Pons (tissue), 1 donor: ENCODE measurements at regions not wholly inside any gene's neighbourhood (a gene's known extent, or its start where the extent isn't known, plus 50 kb on each side); places are given as distances from the start of the nearest gene placed in this dataset.
A peak's percentile ranks its signal among the peaks of the same experiment; 100 is the strongest.
"Not testable (repeated sequence)": the region's sequence is repeated elsewhere in the genome, so short reads cannot be mapped to it uniquely, and the experiment has no call there.

Source experiments
- DNase-seq: peaks from one replicate; pipeline ENCODE4 v3.0.0-alpha.2; 2016; ENCODE audit warnings: low spot score

- DNase-seq: no peak
Observed at GRCh38 chr5:174522480-174523260, 201.7 kb upstream of the MSX2 start.

- no peak for DNase-seq
Observed at GRCh38 chr5:174523311-174524071, 200.9 kb upstream of the MSX2 start.

DNA sequence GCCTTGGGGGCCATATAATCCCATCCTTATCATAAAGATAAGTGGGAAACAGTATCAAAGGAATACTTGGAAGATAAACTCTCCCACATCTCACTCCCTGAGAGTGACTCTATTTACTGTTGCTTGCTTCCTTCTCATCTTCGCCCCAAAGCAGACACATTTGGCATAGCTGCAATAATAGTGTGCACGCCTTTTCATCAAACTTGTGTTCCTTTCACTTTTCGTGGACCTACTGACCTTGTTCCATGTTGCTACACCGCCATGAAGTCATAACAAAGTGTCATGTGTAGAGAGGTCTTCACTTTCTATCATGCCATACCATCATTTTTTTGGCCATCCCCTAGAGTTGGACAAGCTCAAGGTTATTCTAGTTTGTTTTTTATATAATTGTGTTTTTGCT, 200.0 kb upstream of the MSX2 start:
- no peak for DNase-seq

- DNase-seq: no peak
Observed at GRCh38 chr5:174526177-174526576, 198.2 kb upstream of the MSX2 start.

GRCh38 chr5:174527916-174528540, 196.4 kb upstream of the MSX2 start:
- no peak for DNase-seq

- DNase-seq: no peak
Observed at GRCh38 chr5:174528821-174529544, 195.4 kb upstream of the MSX2 start.

GRCh38 chr5:174529925-174530681, 194.3 kb upstream of the MSX2 start:
- no peak for DNase-seq

- DNase-seq: no peak
Observed at GRCh38 chr5:174531782-174532191, 192.6 kb upstream of the MSX2 start.

DNA sequence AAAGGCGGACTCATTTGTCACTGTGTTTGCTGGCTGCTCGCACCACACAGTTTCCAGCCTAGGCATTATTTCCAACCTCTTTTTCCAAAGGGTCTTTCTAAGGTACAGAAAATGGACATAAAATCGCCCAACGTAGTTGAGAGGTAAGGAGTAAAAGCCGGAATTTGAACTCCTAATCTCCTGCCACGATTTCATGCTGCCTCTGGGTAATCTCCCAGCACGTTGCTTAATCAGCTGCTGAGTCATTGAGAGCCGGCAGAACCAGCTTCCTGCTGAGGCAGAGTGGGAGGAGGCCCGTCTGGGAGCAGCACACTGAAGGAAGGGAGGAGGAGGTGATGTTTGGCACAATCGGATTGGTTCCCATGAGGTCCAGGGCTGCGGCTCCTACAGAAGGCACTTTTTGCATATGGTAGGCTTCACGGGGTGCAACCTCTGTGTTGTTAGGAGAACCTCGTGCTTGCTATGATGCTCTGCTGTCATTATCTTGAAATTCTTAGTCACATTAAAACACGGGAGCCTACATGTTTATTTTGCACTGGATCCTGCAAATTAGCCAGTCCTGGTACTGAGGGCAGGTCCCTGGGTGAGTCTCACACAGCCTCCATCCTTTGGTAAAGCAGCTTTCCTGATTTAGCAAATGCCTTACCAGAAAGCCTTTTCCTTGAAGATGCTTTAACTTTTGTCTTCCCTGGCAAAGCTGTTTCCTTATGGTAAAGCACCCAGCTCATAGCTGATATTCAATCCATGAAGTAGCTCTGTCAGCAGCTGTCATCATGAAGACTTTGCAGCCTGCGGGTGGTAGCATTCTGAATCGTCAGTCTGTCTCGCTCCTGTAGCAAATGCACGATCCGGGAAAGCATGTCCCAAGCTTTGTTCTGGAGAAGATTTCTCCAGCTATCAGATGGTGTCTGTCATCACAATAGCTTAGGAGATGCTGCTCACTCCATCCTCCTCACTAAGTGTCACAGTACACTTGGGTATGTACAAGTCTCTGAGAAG, 191.6 kb upstream of the MSX2 start:
- peak; percentile 25 for DNase-seq

DNA sequence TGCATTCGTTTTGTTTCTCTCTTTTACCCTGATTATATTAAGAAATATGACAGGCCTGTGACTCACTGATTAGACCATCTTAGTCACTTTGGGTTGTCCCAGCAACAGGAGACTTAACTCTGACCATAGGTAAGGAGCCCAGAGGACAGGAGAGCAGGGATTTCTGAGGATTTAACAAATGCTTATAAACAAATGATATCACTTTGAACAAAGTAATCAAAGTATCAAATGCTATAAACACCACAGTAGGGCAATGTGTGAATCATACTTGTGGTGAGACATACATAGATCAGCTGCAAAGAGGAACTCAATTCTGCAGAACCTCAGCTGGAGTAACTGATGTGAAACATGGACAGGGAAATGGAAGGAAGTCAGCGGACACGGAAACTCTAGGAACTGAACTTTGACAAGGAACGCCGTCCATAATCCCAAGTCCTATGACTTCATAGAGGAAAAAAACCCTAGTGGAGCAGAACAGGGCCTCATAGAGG, 190.6 kb upstream of the MSX2 start:
- DNase-seq: no peak

DNA sequence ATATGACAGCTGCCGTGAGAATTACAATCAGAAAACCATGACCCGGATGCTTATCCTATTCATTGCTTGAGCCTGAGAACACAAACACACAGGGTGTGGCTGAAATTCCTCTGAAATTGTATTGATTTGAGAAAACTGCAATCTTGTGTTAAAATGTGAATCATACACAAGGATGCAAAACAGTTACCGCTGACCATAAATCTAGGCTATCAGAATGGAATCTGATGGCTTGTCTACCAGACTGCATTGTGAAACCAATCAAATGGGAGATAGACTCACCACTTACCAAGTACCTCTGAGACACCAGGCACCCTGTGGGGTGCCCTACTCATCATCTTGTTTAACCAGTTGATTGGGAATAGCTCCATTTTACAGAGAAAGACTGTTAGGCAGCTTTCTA, 188.7 kb upstream of the MSX2 start:
- DNase-seq: no peak

- DNase-seq: not testable (repeated sequence)
Observed at GRCh38 chr5:174539823-174540222, 184.6 kb upstream of the MSX2 start.

GRCh38 chr5:174542037-174542436, 182.3 kb upstream of the MSX2 start:
- no peak for DNase-seq

- DNase-seq: no peak
Observed at GRCh38 chr5:174542471-174542870, 181.9 kb upstream of the MSX2 start.

DNA sequence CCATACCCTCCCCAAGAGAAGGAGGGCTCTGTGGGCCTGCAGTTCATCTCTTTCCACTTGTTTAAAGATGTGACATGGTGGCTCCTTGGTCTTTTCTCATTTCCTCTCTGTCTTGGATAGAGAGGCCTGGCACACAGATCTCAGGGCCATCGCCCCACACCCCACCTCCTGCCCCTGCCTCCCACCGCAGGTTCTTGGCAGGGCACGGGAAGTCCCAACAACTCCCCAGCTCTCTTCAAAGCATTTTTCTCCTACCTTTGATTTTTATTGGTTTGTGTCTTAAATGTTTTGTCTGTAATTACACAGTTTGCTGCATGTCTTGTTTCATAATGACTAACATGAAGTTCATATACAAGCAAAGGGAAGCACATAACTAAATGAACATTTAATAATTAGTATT, 178.5 kb upstream of the MSX2 start:
- no peak for DNase-seq

GRCh38 chr5:174547814-174548213, 176.6 kb upstream of the MSX2 start:
- DNase-seq: peak; percentile 8

DNA sequence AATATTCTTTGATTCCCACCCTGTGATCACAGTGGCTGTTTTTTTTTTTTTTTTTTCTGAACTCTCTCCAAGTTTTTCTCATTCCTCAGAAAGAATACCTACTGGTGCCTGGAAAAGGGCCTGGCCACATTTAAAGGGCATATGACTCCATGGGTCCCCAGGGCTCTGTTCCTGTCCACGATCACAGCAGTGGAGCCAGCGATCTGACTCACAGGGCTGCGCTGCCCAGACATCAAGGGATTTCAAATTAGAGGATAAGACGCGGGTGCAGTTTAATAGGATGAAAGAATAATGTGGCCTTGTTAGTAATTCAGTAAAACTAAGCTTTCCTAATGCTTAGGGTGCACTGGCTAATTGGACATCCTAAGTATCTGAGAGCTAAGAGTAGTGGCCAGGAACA, 175.1 kb upstream of the MSX2 start:
- DNase-seq: no peak

DNA sequence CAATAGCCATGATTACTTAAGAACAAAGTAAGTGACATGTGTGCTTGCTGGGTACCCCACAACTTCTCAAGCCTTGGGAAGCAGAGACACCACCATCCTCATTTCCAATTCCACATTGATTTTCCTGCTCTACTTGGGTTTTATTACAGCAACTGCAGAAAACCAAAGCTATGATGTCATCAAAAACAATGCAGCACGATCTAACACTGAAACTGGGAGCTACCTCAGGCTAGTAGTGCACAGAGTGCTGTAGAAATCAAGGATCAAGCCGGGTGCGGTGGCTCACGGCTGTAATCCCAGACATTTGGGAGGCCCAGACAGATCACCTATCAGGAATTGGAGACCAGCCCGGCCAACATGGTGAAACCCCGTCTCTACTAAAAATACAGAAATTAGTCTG, 174.4 kb upstream of the MSX2 start:
- DNase-seq: no peak

GRCh38 chr5:174552428-174552827, 172.0 kb upstream of the MSX2 start:
- no peak for DNase-seq

- DNase-seq: peak; percentile 8
Observed at GRCh38 chr5:174553556-174553955, 170.8 kb upstream of the MSX2 start.
